Germinal center (tissue), 1 donor: ENCODE measurements at regions not wholly inside any gene's neighbourhood (a gene's known extent, or its start where the extent isn't known, plus 50 kb on each side); places are given as distances from the start of the nearest gene placed in this dataset.

Experiments
- DNase-seq: peaks from one replicate; pipeline ENCODE4 v3.0.0; 2012; ENCODE audit warnings: mixed read lengths, low spot score

GRCh38 chr2:5990086-5990485, 297.9 kb downstream of the SOX11 start:
- no peak for DNase-seq

DNA sequence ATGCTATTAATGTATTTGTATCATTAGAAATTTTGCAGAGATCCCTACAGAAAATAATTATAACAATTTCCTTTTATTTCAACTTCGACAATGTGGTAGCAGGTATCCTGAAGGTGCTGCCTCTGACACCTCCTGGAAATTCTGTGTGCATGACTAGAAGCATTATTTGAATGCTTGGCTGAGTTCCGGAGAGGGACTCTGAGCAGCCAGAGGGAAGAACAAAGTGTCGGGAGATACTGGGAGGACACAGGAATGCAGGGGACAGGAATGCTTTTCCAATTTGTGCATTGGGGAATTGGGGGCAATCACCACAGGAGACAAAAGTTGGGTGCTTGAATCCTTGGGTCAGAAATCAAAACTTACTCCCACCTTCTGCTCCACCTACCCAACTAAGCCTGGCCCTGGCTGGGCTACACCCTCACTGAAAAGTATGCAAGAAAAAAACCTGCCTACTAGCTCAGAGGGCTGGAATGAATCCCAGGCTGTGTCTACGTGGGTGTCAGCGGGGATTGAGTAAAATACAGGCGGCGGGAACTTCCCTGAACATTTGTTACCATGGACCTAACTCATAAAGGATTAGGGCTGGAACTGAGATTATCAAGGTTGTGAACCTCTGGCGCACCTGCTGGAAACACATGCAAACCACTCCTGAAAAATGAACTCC, 299.3 kb downstream of the SOX11 start:
- no peak for DNase-seq

- DNase-seq: no peak
These were observed 303.6 kb downstream of the SOX11 start for GRCh38 chr2:5995832-5996231.

- DNase-seq: no peak
These were observed 316.0 kb downstream of the SOX11 start for GRCh38 chr2:6008186-6008585.

- DNase-seq: no peak
These were observed 316.5 kb downstream of the SOX11 start for GRCh38 chr2:6008726-6009125.

DNA sequence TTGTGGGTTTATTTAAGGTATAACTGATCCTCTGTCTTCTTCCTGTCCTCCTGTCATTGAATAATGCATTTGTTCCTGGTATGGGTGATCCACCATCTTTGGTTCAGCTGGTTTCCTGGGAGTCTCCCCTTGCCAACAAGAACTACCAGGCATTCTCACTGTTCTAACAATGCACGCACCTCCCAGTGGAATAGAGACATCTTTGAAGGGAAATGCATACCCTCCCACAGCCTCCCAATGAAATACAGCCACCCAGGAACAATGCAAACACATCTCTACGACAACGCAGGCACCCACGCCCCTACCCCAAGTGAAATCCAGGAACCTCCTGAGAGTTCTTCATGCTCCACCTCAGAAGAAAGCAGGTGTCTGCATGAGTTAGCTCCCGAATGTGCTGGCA, 318.0 kb downstream of the SOX11 start:
- no peak for DNase-seq

- no peak for DNase-seq
These were observed 319.7 kb downstream of the SOX11 start for GRCh38 chr2:6011921-6012320.

GRCh38 chr2:6017736-6018286, 325.6 kb downstream of the SOX11 start:
- DNase-seq: no peak

DNA sequence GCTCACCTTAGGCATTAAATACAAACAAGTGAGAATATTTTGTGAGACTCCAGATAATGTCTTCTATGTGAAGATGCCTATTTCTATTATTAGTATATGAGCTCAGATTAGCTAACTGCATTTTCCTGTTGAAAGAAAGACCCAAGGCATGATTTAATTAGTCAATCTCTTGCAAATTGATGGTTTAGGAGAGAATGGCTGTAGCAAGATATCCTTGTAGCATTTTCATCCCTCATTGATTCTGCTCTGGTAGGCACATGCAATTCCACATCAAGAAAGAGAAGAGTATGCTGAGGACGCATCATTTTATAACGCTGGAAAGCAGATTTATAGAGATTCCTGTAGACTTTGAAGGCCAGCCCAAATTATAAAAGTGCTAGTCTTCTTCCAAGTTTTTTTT, 332.0 kb downstream of the SOX11 start:
- DNase-seq: no peak

GRCh38 chr2:6024784-6025183, 332.6 kb downstream of the SOX11 start:
- DNase-seq: no peak

GRCh38 chr2:6025391-6025790, 333.2 kb downstream of the SOX11 start:
- DNase-seq: no peak

GRCh38 chr2:6027066-6027465, 334.9 kb downstream of the SOX11 start:
- DNase-seq: no peak

GRCh38 chr2:6031200-6031867, 339.1 kb downstream of the SOX11 start:
- DNase-seq: no peak

GRCh38 chr2:6036211-6036610, 344.0 kb downstream of the SOX11 start:
- DNase-seq: no peak

DNA sequence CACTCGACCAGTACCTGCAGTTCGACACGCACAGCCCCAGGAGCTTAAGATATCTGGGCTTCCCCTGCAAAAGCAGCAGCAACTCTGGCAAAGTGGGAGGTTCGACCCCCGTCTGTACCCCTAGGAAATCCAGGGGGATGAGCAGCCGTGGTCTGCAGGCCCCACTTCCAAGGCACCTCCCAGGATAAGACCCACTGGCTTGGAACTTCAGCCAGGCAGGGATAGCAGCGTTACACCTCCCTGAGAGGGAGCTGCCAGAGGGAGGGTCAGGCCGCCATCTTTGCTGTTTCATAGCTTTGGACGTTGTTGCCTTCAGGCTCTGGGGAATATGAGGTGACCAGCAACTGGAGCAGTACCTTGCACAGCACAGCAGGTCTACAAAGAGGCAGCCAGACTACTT, 351.1 kb downstream of the SOX11 start:
- DNase-seq: no peak

- no peak for DNase-seq
These were observed 360.5 kb downstream of the SOX11 start for GRCh38 chr2:6052649-6053048.

GRCh38 chr2:6053743-6054142, 361.6 kb downstream of the SOX11 start:
- DNase-seq: no peak

- DNase-seq: no peak
These were observed 362.0 kb downstream of the SOX11 start for GRCh38 chr2:6054161-6054671.

- no peak for DNase-seq
These were observed 368.9 kb downstream of the SOX11 start for GRCh38 chr2:6060992-6061663.

- DNase-seq: no peak
These were observed 372.6 kb downstream of the SOX11 start for GRCh38 chr2:6064757-6065156.

- no peak for DNase-seq
These were observed 373.5 kb downstream of the SOX11 start for GRCh38 chr2:6065703-6066102.

DNA sequence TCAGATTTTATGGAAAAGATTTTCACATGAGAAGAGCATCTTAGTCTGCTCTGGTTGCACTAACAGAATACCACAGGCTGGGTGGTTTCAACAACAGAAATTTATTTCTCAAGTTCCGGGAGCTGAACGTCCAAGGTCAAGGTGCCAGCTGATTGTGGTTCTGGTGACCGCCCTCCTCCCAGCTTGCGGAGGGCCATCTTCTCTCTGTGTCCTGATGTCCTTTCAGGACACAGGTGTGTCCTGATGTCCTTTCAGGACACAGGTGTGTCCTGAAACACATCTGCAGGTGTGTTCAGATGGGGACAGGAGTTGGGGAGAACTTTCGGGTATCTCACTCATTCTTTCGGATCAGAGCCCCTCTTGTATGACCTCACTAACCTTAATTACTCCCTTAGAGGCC, 374.9 kb downstream of the SOX11 start:
- DNase-seq: no peak

DNA sequence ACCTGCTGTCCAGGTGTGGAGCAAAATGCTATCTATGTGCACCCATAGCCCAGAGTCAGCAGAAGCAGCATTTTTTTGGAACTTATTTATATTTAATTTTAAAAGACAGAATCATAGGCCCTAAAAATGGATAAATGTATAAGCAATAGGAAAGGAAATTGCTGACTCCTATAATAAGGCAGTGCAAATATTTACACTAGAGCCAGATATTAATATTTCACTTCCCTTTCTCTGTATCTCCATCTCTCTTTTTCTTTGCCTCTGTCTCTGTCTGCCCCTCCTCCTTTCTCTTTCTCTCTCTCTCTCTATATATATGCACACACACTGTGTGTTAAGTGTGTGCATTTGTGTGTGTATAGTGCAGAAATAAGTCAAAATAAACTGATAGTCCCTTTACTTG, 375.6 kb downstream of the SOX11 start:
- DNase-seq: no peak
